GM12878 (cell line): ENCODE measurements at regions not wholly inside any gene's neighbourhood (a gene's known extent, or its start where the extent isn't known, plus 50 kb on each side); places are given as distances from the start of the nearest gene placed in this dataset.

Source experiments
- ATAC-seq: fragments of 200-7000 bp; cut with Tn5 transposase; 3 replicates; pipeline ENCODE4 v1.9.1; 2020; ENCODE audit warnings: mild to moderate bottlenecking, moderate library complexity
- BruUV-seq: library from RNA; stranded (reverse); fragments of 400-500 nt; replicated peaks from 2 replicates; lab custom pipeline; 2021; lab: Mats Ljungman, UMichigan
- CTCF ChIA-PET: fragments of 300-600 bp; sonication (Branson Sonifier 250); formaldehyde crosslinking; extraction: SDS; loops from one replicate; lab custom pipeline; 2021; ENCODE audit warnings: inconsistent platforms; lab: Yijun Ruan, JAX
- POLR2A ChIA-PET: fragments of 350-600 bp; formaldehyde crosslinking; extraction: SDS; loops from one replicate; lab custom pipeline; 2021; ENCODE audit warnings: inconsistent platforms; lab: Charles Lee
- RAD21 ChIA-PET: fragments of 300-600 bp; sonication (Branson Sonifier 250); formaldehyde crosslinking; loops from one replicate; lab custom pipeline; 2023; ENCODE audit warnings: antibody characterized with exemption; ENCODE audit not compliant: unreplicated experiment; lab: Charles Lee
- SMC1A ChIA-PET: fragments of 300-600 bp; sonication (Branson Sonifier 250); formaldehyde crosslinking; loops from one replicate; lab custom pipeline; 2023; ENCODE audit not compliant: unreplicated experiment, uncharacterized antibody; lab: Charles Lee
- DNase-seq: peaks from one replicate; pipeline ENCODE4 v3.0.0-alpha.2; 2011; ENCODE audit warnings: low read depth, low spot score
- FAIRE-seq: peaks from 3 replicates; lab custom pipeline; 2011; peaks lifted over from hg19 to GRCh38; lab: Jason Lieb, UNC
- H2AFZ ChIP-seq: 2 replicates; pipeline ENCODE4 v1.6.0; 2011; ENCODE audit warnings: low read depth, low read length, control low read depth; ENCODE audit not compliant: control insufficient read depth
- H3K27ac ChIP-seq: 2 replicates; pipeline ENCODE4 v1.5.1; 2011; ENCODE audit warnings: control low read depth; ENCODE audit not compliant: control insufficient read depth, insufficient read depth
- H3K27me3 ChIP-seq, 2 experiments: replicated peaks in 1 of 2; 2 replicates each; pipeline versions ENCODE4 v1.6.0 to v1.6.1; 2011; ENCODE audit warnings: low read length in 1 of 2; ENCODE audit not compliant: control insufficient read depth in 2 of 2, insufficient read depth in 2 of 2
- H3K36me3 ChIP-seq, 2 experiments: 2 replicates each; pipeline ENCODE4 v1.5.1; 2011; ENCODE audit warnings: low read length in 1 of 2; ENCODE audit not compliant: control insufficient read depth in 2 of 2, insufficient read depth in 2 of 2
- H3K4me1 ChIP-seq: 2 replicates; pipeline ENCODE4 v1.6.1; 2011; ENCODE audit warnings: mild to moderate bottlenecking, low read length, moderate library complexity, mixed read lengths; ENCODE audit not compliant: control insufficient read depth, insufficient read depth
- H3K4me2 ChIP-seq: 2 replicates; pipeline ENCODE4 v1.6.0; 2011; ENCODE audit warnings: control low read depth; ENCODE audit not compliant: control insufficient read depth, insufficient read depth
- H3K4me3 ChIP-seq: fragments of 200-600 bp; sonication (generic); 2 replicates; pipeline ENCODE4 v1.5.1; 2016
- H3K79me2 ChIP-seq: 2 replicates; pipeline ENCODE4 v1.6.0; 2011; ENCODE audit warnings: low read length; ENCODE audit not compliant: control insufficient read depth, insufficient read depth
- H3K9ac ChIP-seq: 2 replicates; pipeline ENCODE4 v1.8.0; 2011; ENCODE audit warnings: low read length, control low read depth, mixed read lengths; ENCODE audit not compliant: control insufficient read depth, insufficient read depth
- H3K9me3 ChIP-seq: replicated peaks from 3 replicates; pipeline ENCODE4 v1.5.1; 2011; ENCODE audit warnings: mild to moderate bottlenecking, low read length; ENCODE audit not compliant: control insufficient read depth, insufficient read depth
- H4K20me1 ChIP-seq: 2 replicates; pipeline ENCODE4 v1.6.0; 2011; ENCODE audit not compliant: control insufficient read depth, insufficient read depth
- ESRRA ChIP-seq: IDR thresholded peaks from 2 replicates; pipeline ENCODE4 v1.6.1; 2012; ENCODE audit warnings: mild to moderate bottlenecking, low read length, improper control_type of control experiment
- FOS ChIP-seq: IDR thresholded peaks from 3 replicates; pipeline ENCODE4 v1.6.1; 2011; ENCODE audit warnings: borderline replicate concordance; ENCODE audit not compliant: insufficient read length; ENCODE audit errors: extremely low read depth
- HDAC2 ChIP-seq: fragments of 200-600 bp; sonication (generic); IDR thresholded peaks from 2 replicates; pipeline ENCODE4 v1.6.1; 2017
- KAT2A ChIP-seq: conservative IDR thresholded peaks from 2 replicates; pipeline ENCODE4 v1.6.1; 2011; ENCODE audit warnings: low read depth, low read length; ENCODE audit not compliant: control insufficient read depth
- MEF2B ChIP-seq: fragments of 450-650 bp; IDR thresholded peaks from 2 replicates; pipeline ENCODE4 v1.6.1; 2018; ENCODE audit warnings: mild to moderate bottlenecking, moderate library complexity; ENCODE audit not compliant: partially characterized antibody, poor library complexity, severe bottlenecking
- PAX5 ChIP-seq: IDR thresholded peaks from 2 replicates; pipeline ENCODE4 v1.6.1; 2011; ENCODE audit warnings: low read depth, low read length, borderline replicate concordance
- RFX5 ChIP-seq: IDR thresholded peaks from 2 replicates; pipeline ENCODE4 v1.6.1; 2011; ENCODE audit warnings: low read depth, low read length, improper control_type of control experiment
- SPI1 ChIP-seq: IDR thresholded peaks from 2 replicates; pipeline ENCODE4 v1.6.1; 2011; ENCODE audit warnings: low read depth, mild to moderate bottlenecking, low read length, moderate library complexity, borderline replicate concordance; ENCODE audit not compliant: insufficient read depth
- YBX1 ChIP-seq: fragments of 450-650 bp; IDR thresholded peaks from 2 replicates; pipeline ENCODE4 v1.6.1; 2016; ENCODE audit warnings: antibody characterized with exemption
- WGBS: methylation state at CpG from one replicate; pipeline ENCODE4 v1.1.6; 2016; ENCODE audit warnings: low lambda C conversion rate; ENCODE audit not compliant: insufficient replicate concordance, insufficient coverage; ENCODE audit errors: missing lambda C conversion rate; 5-methylcytosine and 5-hydroxymethylcytosine counted together
- in situ Hi-C: fragments of 300-500 bp; cut with MboI; formaldehyde crosslinking; loops from 9 replicates; pipeline ENCODE4 v1.14.3; 2018; ENCODE audit warnings: mixed read lengths
- intact Hi-C: fragments of 100-400 bp; cut with micrococcal nuclease; formaldehyde crosslinking; loops from one replicate; pipeline ENCODE4 v1.14.2; 2022; ENCODE audit not compliant: unreplicated experiment
- TF ChIP-seq, protein P1 (sequence below): fragments of 450-650 bp; IDR thresholded peaks from 2 replicates; pipeline ENCODE4 v1.6.1; 2014; ENCODE audit warnings: mild to moderate bottlenecking
- TF ChIP-seq, protein P2 (sequence below): IDR thresholded peaks from 2 replicates; pipeline ENCODE4 v1.6.1; 2012; ENCODE audit warnings: improper control_type of control experiment, low read depth, low read length; ENCODE audit not compliant: insufficient replicate concordance

DNA sequence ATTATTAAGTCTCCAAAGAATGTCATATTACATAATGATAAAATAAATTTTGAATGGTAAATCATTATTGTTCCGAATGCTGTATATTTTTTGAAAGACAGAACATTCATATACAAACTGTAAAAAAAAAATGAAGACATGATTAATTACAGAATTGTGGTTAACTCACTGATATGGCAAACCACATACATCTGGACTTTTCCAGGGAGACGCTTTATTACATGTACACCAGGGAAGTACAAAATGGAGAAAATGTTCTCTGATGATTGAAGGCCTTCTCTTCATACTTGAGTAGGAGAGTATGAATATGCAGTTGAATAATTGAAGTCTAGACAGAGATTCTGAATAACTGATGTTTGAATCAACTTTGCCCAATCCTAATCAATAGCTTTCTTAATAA lies 1886.9 kb downstream of the EFNA5 start:
- Histone ChIP-seq H3K4me3 (no peak overlapping the region), H3K79me2 (no peaks in the 10 kb centered on the region), H3K27ac (no peak overlapping the region), H3K27me3 (no peaks in the 10 kb centered on the region), H3K9me3 (no peaks in the 10 kb centered on the region), H3K4me1 (no peaks in the 10 kb centered on the region), H3K36me3 (no peaks in the 10 kb centered on the region), H3K4me2 (no peak overlapping the region), H4K20me1 (no peaks in the 10 kb centered on the region), H3K9ac (no peak overlapping the region), H2AFZ (no peak overlapping the region)
- FAIRE-seq (no peak), ATAC-seq (no peak), DNase-seq (no peak)
- no peak for TF ChIP-seq PAX5
- TF ChIP-seq ESRRA = no peak
- CTCF ChIA-PET = no interaction called here
- SMC1A ChIA-PET = no interaction called here
- no TSS peak for BruUV-seq
- intact Hi-C loops = no loop called here
- 74% methylated on average over 2 of the region's 2 CpGs for WGBS
- RAD21 ChIA-PET = no interaction called here
- in situ Hi-C loops = no loop called here
- POLR2A ChIA-PET = no interaction called here

DNA sequence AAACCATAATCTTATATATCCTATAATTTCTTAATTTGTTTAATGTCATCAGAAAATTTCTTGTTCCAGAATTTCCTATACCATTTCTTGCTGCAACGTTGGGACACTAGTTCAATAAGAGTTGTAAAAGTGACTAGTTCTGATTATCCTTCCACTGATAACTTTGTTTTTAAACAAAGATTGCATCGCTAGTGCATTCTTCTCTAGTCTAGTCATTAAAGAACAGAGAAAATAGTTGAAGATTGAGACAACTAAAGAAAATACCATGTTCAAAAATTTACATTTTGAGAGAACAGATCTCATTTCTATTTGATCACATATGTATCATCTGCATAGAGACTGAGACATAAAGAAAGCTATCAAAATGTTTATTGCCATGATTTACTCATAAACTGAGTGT lies 1888.2 kb downstream of the EFNA5 start:
- Histone ChIP-seq H3K4me2 (no peak overlapping the region), H2AFZ (no peak overlapping the region), H3K27ac (no peak overlapping the region), H3K9me3 (no peaks in the 10 kb centered on the region), H3K9ac (no peak overlapping the region), H3K36me3 (no peaks in the 10 kb centered on the region), H4K20me1 (no peaks in the 10 kb centered on the region), H3K79me2 (no peaks in the 10 kb centered on the region), H3K4me3 (no peak overlapping the region), H3K27me3 (no peaks in the 10 kb centered on the region), H3K4me1 (no peaks in the 10 kb centered on the region)
- no TSS peak for BruUV-seq
- SMC1A ChIA-PET = no interaction called here
- DNase-seq (no peak), FAIRE-seq (no peak), ATAC-seq (no peak)
- CTCF ChIA-PET = no interaction called here
- RAD21 ChIA-PET = no interaction called here
- intact Hi-C loops = no loop called here
- 0% methylated on average over 2 of the region's 2 CpGs for WGBS
- POLR2A ChIA-PET = no interaction called here
- in situ Hi-C loops = no loop called here
- TF ChIP-seq FOS = no peak
- no peak for TF ChIP-seq MEF2B
- TF ChIP-seq SPI1 = no peak
- no peak for TF ChIP-seq RFX5
- no peak for TF ChIP-seq HDAC2
- no peak for TF ChIP-seq YBX1
- TF ChIP-seq, protein P1, sequence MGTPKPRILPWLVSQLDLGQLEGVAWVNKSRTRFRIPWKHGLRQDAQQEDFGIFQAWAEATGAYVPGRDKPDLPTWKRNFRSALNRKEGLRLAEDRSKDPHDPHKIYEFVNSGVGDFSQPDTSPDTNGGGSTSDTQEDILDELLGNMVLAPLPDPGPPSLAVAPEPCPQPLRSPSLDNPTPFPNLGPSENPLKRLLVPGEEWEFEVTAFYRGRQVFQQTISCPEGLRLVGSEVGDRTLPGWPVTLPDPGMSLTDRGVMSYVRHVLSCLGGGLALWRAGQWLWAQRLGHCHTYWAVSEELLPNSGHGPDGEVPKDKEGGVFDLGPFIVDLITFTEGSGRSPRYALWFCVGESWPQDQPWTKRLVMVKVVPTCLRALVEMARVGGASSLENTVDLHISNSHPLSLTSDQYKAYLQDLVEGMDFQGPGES = no peak
- TF ChIP-seq KAT2A = no peak
- TF ChIP-seq, protein P2, sequence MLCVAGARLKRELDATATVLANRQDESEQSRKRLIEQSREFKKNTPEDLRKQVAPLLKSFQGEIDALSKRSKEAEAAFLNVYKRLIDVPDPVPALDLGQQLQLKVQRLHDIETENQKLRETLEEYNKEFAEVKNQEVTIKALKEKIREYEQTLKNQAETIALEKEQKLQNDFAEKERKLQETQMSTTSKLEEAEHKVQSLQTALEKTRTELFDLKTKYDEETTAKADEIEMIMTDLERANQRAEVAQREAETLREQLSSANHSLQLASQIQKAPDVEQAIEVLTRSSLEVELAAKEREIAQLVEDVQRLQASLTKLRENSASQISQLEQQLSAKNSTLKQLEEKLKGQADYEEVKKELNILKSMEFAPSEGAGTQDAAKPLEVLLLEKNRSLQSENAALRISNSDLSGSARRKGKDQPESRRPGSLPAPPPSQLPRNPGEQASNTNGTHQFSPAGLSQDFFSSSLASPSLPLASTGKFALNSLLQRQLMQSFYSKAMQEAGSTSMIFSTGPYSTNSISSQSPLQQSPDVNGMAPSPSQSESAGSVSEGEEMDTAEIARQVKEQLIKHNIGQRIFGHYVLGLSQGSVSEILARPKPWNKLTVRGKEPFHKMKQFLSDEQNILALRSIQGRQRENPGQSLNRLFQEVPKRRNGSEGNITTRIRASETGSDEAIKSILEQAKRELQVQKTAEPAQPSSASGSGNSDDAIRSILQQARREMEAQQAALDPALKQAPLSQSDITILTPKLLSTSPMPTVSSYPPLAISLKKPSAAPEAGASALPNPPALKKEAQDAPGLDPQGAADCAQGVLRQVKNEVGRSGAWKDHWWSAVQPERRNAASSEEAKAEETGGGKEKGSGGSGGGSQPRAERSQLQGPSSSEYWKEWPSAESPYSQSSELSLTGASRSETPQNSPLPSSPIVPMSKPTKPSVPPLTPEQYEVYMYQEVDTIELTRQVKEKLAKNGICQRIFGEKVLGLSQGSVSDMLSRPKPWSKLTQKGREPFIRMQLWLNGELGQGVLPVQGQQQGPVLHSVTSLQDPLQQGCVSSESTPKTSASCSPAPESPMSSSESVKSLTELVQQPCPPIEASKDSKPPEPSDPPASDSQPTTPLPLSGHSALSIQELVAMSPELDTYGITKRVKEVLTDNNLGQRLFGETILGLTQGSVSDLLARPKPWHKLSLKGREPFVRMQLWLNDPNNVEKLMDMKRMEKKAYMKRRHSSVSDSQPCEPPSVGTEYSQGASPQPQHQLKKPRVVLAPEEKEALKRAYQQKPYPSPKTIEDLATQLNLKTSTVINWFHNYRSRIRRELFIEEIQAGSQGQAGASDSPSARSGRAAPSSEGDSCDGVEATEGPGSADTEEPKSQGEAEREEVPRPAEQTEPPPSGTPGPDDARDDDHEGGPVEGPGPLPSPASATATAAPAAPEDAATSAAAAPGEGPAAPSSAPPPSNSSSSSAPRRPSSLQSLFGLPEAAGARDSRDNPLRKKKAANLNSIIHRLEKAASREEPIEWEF = no peak
